ENCODE measurements at regions not wholly inside any gene's neighbourhood (a gene's known extent, or its start where the extent isn't known, plus 50 kb on each side); places are given as distances from the start of the nearest gene placed in this dataset.

DNA sequence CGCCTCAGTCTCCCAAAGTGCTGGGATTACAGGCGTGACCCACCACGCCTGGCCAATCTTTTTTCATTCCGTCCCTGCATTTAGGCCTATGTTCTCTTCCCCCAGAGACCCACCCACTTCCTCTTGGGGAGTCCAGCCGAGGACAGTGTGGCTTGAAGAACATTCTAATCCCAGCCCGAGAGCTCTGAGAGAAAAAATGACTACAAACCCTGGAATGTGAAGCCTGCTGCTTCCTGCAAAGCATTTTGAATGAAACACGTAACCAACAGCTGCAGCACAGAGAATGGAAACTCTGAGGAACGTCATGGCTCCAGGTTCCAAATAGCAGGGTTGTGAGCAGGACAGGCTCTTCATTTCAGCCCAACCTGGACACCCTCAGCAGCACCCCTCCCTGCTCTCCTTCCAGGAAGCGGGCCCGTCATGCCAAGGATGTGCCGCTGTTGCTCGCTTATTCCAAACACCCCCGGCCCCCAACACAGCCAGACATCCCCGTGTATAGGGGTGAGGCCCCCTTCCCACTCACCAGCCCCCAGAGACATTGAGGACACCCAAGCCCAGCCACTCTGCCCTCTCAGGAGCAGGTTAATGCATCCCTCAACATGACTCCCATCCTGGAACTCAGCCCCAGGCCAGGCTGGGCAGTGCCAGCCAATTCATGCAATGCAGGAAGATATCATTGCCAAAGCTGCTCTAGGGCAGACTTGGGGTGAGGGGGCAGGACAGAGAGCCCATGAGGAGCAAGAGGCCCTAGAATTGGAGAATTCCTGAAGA, 139.8 kb downstream of the ZFP36L2 start:
- TF ChIP-seq CBX3 (IDR thresholded peaks at IDR 0.05; ENCODE audit: low read depth) (no peak), CTCF (IDR thresholded peaks at IDR 0.05 in 2 of 3, conservative IDR thresholded peaks at IDR 0.05 in 1 of 3; ENCODE audit: borderline replicate concordance in 1 of 3, insufficient read depth in 1 of 3, low read depth in 2 of 3, low read length in 2 of 3) (no peak), CEBPB (IDR thresholded peaks at IDR 0.05; ENCODE audit: low read depth) (no peak), SRF (IDR thresholded peaks at IDR 0.05; ENCODE audit: low read depth) (no peak)
